ENCODE measurements at regions not wholly inside any gene's neighbourhood (a gene's known extent, or its start where the extent isn't known, plus 50 kb on each side); places are given as distances from the start of the nearest gene placed in this dataset.
"Not testable (repeated sequence)": the region's sequence is repeated elsewhere in the genome, so short reads cannot be mapped to it uniquely, and the experiment has no call there.

DNA sequence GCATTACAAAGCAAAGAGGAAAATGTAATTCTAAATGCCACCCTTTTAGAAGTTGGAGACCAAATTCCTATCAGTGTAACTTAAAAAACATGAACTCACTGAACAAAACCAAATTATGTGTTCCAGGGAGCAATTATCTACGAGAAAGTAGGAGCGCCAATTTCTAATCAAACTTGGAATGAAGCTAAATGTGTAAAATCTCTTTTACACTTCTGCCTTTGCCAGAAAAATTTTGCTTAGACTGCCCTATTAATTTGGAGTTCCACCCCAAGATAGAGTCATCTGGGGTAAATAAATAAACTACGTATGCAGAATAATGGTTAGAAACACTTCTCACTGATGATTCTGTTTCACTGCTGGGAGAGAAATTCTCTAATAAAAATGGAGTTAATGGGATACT lies 825.6 kb downstream of the MTRR start:
- DNase-seq (ENCODE audit: low read depth in 1 of 2, low spot score in 1 of 2): no peak

DNA sequence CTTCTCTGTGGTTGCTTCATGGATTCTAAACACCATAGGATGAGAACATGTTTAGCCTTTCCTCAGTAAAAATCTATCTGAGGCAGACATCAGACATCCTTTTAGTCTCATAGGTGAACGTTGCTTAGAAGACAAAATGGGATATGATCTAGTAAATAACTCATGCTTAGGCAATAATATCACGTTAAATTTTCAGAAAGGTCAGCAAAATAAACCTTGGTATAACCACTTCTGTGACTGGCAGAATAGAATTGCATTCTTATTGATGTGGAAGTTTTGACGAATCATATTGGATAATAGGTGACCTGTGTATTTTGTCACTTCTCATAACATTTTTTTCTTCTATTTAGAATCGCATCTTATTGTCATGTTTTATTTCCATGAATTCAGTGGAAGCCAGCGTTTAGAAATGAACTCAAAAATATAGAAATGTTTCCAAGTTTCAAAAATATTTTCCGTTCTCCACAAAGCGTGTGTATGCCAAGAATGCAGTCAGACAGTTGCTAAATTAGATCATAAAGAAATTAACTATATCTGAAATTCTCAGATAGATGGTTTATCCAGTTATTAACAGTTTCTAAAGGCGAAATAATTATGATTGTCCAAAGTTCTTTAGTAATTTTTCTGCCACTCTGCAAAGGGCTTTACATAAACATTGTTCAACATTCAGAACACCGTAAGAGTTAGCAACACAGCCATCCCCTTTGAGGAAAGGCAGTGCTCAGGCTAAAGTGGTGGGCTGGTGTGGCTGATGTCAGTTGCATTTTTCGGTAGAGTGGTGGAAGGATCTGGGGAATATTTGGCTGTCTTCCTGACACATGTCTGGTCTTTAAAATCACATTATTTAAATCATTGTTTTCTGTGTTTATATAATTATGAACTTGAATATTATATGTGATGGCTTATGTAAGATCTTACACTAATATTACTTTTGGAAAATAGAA lies 827.2 kb downstream of the MTRR start:
- DNase-seq (ENCODE audit: low read depth in 1 of 2, low spot score in 1 of 2): no peak

DNA sequence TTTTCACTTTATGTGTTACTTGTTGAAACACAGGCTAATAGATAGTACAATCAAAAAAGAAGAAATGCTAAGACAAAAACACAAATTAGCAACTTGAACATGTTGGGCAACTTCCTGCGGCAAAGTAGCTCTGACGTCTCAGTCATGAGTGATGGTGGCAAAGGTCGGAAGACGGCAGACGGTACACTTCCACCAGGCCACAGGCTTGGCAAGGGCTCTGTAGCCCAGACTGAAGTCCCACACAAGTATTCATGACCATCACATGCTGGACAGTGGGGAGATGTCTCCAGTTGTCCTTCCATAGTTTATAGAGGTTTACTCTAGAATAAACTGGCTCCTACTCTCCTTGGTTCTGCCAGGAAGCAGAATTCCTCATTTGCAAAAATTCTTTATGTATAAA lies 831.3 kb downstream of the MTRR start:
- no peak for DNase-seq (ENCODE audit: low read depth in 1 of 2, low spot score in 1 of 2)

DNA sequence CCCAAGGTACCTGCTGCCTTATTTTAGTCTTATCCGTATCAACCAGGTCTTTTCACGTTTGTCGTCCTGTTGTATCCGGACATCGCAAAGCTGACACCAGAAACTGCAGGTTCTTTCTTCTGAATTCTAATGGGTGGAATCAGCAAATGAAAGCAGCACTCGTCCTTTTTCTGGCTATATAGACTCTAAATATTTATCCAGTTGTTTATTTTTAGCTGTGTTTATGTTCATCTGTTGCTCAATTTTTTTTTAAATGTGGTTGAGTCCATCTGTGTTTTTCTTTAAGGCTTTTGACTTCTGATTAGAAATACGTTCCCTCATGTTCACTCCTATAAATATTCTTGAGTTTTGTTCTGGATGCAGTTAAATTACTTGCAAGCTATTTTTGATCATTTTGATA lies 831.7 kb downstream of the MTRR start:
- no peak for DNase-seq (ENCODE audit: low read depth in 1 of 2, low spot score in 1 of 2)

DNA sequence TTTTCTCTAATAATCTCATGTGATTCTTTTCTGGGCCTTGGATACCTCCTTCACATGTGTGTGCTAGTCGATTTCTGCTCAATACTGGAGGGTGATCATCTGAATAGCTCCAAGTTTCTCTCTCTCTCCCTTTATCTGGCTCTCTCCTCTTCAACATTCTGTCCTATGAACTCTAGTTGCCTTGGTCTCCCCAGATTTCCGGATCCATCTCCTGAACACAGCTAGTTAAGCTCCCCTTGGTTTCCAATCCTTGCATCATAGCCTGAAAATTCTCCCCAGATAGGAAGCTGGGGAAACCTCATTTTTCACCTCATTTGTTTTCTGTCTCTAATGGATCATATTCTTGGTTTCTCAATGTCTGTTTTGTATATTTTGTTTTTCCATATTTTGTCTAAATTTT lies 832.3 kb downstream of the MTRR start:
- DNase-seq (ENCODE audit: low read depth in 1 of 2, low spot score in 1 of 2): no peak

DNA sequence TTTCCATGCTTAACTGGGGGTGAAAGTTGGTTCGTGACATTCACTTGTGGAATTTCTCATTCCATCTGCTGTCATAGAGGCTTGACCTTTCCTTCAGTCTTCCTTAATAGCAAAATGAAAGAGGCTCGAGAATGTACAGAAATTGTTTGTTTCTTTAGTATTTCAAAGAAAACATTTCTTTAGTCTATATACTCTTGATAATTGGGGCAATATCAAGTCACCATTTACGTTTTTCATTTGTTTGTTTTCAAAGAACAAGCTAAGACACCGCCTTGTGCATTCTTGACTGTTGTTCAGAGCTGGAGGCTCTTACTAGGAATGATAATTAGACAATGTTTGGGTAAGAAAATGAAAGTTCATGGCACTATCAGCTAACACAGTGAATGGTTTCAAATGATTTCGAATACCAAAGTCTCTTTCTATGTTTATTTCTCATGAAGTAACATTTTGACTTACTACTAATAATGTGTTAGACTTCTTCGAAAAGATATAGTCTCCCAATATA lies 835.4 kb downstream of the SEMA5A start:
- no peak for DNase-seq (ENCODE audit: low read depth in 1 of 2, low spot score in 1 of 2)

DNA sequence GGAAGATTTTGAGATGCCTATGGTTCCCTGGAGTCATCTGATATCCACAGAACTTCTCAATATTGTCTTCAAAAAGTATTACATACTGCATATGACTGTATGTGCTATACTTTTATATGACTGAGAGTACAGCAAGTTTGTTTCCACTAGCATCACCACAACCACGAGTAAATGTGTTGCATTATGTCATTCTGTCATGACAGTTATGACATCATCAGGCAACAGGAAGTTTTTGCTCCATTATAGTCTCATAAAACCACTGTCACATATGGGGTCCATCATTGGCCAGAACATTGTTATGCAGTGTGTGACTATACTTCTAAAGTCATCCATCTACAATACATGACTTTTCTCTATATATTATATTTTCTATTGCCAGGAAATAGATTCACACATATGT lies 831.7 kb downstream of the SEMA5A start:
- no peak for DNase-seq (ENCODE audit: low read depth in 1 of 2, low spot score in 1 of 2)

DNA sequence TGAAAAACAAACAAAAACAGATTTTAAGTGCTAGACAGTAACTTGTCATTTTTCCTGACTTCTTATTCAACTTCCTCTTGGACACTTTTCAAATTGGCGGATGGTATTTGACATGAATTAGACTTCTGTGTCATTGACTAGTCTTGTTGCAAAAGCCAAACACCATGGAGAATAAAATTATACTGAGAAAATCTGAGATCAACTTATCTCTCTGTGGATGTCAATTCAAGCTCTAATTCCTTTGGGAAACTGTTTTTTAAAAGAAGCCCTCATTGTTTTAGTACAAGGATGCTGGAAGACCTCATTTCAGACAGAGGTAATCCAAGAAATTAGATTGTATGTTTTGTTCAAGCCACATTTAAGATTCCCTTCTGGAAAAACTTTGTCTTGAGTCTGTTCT lies 831.0 kb downstream of the SEMA5A start:
- no peak for DNase-seq (ENCODE audit: low read depth in 1 of 2, low spot score in 1 of 2)

DNA sequence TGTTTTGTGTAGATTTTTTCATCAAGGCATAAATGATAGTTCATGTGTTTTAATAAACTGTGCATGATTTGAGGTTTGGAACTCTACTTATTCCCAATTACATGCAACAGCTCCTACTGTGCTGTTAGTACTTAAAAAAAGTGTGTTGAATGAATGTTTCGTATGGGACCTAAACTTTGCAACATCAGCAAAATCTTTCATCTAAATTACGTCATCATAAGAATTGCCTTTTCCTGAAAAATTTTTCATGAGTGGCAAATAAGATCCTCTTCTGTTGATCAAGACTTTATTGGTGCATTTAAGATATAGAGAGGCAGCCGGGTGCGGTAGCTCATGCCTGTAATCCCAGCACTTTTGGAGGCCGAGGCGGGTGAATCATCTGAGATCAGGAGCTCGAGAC lies 826.1 kb downstream of the SEMA5A start:
- DNase-seq (ENCODE audit: low read depth in 1 of 2, low spot score in 1 of 2): no peak

DNA sequence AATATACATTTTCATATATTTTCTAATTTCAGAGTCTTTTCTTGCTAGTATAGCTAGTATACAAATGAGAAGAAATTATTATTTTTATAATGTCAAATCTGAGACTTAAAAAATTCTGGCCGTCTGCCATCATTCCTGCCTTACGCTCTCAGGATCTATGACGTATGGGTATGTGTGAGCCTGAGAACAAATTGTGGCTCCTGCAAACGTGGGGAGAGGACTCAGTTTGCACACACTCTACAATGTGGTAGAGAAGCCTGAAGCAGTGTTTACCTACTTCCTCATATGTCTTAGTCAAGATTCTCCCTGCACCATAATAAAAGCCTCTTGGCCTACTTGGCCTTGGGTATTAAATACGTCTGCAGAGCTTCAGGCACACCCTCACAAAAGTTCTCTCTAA lies 825.4 kb downstream of the SEMA5A start:
- no peak for DNase-seq (ENCODE audit: low read depth in 1 of 2, low spot score in 1 of 2)

DNA sequence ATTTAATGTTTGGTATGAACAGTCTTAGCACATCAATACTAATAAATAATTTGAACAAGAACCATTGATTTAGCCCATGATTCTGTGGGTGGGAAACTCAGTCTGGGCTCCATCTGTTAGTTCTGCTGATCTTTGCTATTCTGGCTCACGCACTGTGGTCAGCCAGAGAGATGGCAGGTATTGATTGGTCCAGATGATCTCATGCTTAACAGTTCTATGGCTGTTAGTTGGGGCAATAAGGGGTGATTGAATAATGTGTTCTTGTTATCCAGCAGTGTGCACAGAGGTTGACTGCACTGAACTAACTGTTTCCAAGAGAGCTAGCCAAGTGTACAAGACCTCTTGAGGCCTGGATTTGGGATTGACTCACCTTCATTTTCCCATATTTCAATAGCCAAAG lies 824.3 kb downstream of the SEMA5A start:
- no peak for DNase-seq (ENCODE audit: low read depth in 1 of 2, low spot score in 1 of 2)

DNA sequence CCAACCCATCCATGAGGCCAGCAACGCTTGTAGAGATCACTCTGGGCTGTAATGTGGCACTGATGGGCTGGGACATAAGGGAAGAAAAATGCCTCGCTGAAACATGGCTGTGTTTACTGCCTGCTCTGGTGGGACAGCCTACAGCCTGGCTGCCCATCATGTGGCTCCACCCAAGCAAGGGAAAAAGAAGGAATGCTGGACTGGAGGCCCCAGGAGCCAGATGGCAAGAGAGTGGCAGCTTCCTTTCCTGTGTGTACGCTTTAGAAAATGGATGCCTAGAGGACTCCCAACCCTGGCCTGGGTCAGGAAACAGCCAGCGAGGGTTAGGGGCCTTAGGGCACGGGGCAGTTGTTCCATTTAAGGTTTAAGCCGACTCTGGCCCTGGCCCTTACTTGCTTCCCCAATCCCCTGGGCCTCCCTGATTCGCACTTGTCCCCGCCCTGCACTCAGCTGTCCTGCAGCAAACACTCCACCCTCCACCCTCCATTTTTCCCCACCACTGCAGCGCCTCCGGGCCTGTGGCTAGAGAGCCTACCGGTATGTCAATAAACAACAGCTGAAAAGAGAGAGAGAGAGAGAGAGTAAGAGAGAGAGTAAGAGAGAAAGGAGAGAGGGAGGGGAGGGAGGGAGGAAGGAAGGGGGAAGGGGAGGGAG lies 819.4 kb downstream of the SEMA5A start:
- no peak for DNase-seq (ENCODE audit: low read depth in 1 of 2, low spot score in 1 of 2)

DNA sequence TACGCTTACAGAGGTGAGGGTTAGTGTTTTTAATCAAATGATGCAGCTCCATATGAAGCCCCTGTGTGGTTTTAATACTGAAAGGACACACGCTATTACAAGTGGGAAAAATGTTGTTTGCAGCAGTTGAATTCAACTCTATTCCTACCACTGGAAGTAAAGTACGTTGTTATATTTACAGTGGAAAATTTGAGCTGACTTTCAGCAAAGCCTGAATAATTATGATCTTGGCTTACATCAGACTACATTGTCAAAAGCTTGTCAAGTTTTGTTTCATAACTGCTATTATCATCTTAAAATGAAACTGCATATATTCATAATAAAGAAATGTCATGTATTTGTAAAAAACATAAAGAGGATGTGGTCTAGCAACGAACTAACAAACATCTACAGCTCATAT lies 818.5 kb downstream of the SEMA5A start:
- no peak for DNase-seq (ENCODE audit: low read depth in 1 of 2, low spot score in 1 of 2)

DNA sequence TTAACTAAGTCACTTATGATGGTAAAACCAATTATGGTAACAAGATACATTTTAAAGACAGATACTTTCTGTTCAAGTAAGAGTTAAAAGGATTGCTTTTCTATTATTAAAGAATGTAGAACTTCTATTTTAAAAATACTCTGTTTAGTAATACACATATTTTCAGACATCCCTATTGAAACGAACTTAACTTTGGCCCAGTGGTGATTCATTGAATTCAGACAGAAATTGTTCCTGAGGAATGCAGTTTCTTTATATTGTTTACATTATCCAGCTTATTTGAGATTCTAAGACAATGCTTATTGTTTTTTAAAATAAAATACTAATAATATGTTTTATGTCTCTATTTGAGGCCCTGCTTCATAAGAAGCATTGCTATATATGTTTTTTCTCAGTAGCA lies 816.4 kb downstream of the SEMA5A start:
- no peak for DNase-seq (ENCODE audit: low read depth in 1 of 2, low spot score in 1 of 2)

DNA sequence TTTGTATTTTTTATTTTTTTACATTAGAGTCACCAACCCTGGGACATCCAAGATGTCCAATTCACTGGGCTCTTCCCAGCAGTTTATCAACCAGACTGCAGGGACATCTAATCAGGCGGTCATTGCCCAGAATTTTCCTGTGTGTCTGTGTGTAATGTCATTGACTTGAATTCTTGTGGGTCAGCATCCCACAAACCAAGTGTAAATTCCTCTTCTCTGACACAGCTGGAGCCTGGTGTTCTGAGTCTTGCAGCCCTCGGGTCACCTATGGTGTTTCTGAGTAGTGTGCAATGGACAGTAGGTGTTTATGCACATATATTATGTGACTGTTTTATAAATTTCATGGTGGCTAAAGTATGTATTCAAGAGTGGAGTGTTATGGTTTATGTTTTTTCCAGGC lies 815.7 kb downstream of the SEMA5A start:
- DNase-seq (ENCODE audit: low read depth in 1 of 2, low spot score in 1 of 2): no peak

DNA sequence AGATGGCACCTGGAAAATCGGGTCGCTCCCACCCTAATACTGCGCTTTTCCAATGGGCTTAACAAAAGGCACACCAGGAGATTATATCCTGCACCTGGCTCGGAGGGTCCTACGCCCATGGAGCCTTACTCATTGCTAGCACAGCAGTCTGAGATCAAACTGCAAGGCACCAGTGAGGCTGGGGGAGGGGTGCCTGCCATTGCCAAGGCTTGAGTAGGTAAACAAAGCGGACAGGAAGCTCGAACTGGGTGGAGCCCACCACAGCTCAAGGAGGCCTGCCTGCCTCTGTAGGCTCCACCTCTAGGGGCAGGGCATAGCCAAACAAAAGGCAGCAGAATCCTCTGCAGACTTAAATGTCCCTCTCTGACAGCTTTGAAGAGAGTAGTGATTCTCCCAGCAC lies 814.8 kb downstream of the SEMA5A start:
- not testable (repeated sequence) for DNase-seq (ENCODE audit: low read depth in 1 of 2, low spot score in 1 of 2)

DNA sequence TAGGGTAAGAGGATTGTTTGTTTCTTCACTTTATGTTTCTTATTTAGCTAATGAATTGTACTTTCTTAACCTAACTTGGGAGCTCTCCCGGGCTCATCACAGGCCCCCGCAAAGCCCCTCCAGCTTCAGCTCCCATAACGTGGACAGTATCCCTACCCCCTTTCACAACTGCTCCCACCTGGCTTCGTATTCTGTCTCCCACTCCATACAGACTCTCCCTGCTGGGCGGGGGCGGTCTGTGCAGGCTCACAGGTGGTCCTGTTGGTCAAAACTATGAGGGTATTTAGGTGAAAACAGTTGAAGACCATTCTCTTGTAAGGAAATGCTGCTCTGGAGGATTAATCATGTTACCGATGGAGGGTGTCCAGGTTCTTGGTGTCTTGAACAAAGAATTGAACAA lies 805.3 kb downstream of the SEMA5A start:
- DNase-seq (ENCODE audit: low read depth in 1 of 2, low spot score in 1 of 2): no peak

DNA sequence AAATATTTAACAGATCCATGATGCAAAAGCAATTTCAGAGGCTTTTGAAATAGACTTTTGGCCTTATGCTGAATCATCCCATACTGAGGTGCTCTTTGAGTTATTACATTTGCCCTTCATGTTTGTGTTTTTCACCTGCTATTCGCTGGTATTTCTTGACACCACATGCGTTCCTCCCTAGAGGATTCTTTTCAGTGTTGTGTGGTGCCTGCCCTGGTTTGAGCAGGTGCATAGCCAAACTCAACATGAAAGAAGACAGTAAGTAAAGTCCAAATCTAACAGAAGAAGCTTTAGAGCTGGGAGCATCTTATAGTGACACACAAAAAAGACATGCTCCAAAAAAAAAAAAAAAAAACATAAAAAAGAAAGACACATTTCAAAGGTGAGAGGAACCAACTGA lies 796.3 kb downstream of the SEMA5A start:
- no peak for DNase-seq (ENCODE audit: low read depth in 1 of 2, low spot score in 1 of 2)

DNA sequence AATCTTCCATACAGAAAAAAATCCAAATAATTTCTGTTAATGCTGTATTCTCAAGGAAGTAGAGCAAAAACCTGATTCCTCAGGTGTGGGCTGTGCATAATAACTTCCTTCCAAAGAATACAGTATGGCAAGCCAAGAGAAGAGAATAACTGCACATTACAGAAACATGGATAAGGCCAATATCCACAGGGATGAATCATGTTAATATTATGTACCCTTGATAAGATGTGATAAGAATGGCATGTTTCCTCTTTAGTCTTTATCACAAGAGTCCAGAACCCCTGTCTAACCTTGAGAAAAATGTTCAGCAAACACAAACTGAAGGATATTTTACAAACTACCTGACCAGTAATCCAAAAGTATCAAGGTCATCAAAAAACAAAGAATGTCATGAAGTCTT lies 795.8 kb downstream of the SEMA5A start:
- no peak for DNase-seq (ENCODE audit: low read depth in 1 of 2, low spot score in 1 of 2)

DNA sequence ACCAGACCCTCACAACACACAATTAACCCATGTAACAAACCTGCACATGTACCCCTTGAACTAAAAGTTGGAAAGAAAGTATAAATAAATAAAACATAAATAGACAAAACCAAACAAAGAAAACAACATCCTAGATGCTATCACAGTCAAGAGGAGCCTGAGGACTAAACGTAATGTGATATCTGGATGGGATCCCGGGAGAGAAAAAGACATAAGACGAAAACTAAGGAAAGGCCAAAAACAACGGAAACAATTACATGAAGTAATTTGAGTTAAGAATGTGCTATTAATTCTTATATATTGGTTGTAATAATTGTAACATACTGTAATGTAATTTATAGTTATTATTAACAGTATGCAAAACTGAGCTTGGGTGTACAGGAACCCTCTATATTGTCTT lies 793.9 kb downstream of the SEMA5A start:
- DNase-seq (ENCODE audit: low read depth in 1 of 2, low spot score in 1 of 2): no peak

DNA sequence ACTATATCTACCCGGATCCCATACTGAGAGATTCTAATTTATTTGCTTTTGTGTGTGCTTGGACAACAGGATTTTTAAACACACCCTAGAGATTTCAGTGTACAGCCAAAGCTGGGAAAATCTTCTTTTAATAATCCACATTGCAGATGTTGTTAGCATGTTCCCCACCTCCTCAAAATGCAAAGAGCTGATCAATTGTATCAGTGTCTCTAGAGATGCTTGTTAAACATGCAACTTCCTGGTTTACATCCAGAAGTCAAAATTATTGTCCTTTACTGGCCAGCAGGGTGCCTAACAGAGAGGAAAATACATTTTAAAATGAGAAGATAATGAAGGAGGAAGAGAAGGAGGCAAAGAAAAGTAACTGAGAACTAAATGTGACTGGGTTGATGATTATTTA lies 793.3 kb downstream of the SEMA5A start:
- no peak for DNase-seq (ENCODE audit: low read depth in 1 of 2, low spot score in 1 of 2)

DNA sequence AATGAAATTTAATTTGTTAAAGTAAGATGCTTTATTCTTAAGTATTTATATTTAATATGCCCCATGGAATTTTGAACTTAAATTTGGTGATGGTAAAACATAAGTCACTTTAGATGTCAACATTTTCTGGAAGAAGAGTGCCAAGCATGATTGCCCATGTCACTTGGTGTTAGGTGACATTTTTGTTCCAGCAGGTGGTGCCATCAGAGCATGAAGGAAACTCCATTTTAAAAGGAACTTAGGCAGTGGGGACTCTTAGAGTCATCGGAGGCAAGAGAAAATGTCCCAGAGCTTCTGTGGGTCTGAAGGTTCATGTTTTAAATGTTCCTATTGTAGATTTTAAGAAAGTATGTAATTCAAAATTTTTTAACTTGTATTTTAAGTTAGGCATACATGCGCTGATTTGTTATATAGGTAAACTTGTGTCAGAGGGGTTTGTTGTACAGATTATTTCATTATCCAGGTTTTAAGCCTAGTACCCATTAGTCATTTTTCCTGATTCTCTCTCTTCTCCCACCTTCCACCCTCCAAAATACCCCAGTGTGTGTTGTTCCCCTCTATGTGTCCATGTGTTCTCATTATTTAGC lies 789.3 kb downstream of the SEMA5A start:
- DNase-seq (ENCODE audit: low read depth in 1 of 2, low spot score in 1 of 2): no peak
